Activated T-cell treated with anti-CD3 and anti-CD28 coated beads for 48 hours (primary cell): ENCODE measurements at regions not wholly inside any gene's neighbourhood (a gene's known extent, or its start where the extent isn't known, plus 50 kb on each side); places are given as distances from the start of the nearest gene placed in this dataset.
"Not testable (repeated sequence)": the region's sequence is repeated elsewhere in the genome, so short reads cannot be mapped to it uniquely, and the experiment has no call there.

ENCODE experiments used
- DNase-seq: peaks from one replicate; pipeline ENCODE4 v3.0.0-alpha.2; 2020; ENCODE audit warnings: low read depth

DNA sequence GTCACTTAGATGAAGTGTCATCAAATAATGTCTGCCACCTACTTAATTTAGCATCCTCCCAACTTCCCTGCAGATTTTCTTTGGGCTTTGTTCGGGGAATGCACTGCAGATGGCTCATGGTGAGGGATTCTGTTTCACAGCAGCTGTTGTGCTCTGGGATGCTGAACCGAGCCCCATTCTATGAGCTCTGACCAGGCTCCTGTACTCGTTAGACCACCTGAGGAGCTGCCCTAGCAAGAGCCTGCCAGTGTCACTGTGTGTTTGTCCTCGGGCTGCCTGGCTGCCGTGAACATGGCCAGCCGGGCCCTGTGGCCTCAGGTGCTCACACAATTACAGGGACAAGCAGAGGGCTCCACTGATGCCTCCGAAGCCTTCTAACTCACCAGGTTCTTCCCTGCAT, 238.8 kb upstream of the ECI2 start:
- no peak for DNase-seq

DNA sequence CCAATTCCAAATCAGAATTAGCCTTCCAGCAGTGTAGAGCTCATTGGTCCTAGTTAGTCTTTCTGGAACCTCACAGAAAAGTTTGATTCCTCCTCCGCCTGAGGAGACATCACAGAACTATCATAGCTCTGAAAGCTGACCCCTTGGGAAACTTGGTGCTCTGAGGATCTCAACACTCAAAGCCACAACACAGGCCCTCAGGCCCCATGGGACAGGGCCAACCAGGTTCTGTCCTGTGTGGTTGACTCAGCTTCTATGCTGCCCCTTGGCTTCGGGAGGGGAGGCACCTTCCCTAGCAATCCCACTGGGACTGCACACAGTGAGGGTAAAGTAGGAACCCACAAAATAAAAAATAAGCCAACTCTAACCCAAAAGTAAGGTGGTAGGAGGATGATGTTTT, 237.5 kb upstream of the ECI2 start:
- no peak for DNase-seq

DNA sequence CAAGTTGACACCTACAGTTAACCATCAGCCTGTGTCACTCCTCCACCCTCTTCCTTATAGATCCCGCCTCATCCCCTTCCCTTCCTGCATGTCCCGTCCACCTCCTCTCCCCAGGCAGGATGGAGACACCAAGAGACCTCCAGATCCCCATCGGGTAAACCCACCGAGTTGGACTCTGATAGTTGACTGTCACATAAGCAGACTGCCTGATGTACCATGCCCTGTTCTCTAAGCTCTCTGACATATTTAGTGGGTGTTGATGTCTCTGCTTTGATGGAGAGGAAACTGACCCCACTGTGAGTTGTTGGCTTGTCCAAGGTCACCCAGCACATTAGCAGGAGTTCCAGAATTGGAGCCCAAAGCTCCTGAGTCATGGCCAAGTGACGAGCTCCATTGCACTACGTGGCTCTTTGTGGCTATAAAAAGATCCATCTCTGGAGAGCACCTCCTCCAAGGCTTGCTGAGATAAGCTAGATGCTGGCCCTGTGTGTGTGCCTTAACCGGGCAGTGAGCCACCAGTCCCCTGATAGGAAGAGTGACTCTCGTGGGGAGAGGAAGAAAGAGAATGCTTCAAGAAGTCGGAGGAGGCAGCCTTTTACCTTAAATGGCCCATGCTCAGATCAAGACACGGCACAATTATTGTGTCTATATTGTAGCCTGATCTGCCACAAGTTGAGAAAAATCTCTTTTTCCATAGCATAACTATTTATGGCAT, 236.0 kb upstream of the ECI2 start:
- no peak for DNase-seq

DNA sequence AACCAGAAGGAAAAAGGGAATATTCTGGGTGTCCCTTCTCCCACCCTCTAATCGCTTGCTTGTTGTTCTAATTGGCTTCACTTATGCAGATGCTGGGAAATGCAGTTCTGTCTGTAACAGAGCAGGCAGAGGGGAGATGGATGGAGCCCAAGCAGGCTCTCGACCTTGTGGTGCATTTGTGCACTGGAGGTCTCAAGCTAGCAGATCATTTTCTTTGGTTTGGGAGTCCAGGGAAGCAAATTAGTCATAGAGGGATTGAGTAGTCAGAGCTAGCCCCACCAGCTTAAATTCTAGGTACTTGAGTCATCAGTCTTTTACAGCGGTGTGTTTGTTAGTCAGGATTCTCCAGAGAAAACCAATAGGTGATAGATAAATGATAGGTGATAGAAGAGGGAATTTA, 234.7 kb upstream of the ECI2 start:
- no peak for DNase-seq

DNA sequence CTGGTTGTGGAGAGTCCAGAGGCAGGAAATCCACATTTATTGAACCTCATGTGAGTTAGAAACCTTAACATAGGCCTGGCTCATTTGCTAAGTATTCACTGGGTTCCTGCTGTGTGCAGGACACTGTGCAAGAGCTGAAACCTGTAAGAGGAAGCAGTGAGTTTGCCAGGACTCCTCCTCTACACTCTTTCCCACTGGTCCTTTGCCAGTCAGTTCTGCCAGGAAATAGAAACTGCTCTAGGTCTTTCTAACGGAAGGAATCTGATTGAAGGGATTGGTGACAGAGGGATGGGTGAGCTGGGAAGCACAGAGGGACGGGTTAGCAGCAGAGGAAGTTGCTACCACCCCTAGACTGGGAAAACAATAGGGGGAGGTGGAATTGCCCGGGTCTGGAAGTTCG, 234.2 kb upstream of the ECI2 start:
- no peak for DNase-seq

DNA sequence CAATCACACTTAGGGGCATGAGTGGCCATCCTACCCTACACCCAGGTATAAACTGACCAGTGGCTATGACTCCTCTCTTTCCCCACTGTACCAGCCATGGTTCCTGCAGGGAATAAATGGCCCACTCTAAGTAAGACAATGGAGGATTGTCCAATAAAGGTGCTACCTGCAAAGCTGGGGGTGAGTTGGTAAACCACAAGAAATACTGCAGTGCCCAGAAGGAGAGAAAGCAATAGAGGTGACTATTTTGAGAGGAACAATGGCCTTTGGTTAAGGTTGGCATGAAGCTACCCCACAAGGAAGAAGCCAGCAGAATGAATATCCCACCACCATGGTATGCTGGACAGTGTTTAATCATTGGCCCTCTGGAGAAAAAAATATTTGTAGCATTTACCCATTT, 233.3 kb upstream of the ECI2 start:
- no peak for DNase-seq

DNA sequence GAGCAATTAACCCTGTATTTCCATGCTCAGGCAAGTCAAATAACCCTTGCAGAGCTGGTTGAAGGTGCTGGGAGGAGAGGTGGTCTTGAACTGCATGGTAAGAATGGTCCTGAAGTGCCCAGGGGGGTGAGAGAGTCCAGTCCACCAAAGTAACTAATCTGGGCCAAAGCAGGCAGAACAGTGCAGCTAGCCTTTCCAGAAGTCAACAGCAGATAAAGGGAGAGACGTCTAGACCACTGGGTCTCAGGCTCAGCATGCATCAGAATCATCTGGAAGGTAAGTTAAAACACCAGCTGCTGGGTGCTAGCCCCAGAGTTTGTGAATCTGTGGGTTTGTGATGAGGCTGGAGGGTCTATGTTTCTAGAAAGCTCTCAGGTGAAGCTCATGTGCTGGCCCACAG, 232.3 kb upstream of the ECI2 start:
- DNase-seq, result no peak

DNA sequence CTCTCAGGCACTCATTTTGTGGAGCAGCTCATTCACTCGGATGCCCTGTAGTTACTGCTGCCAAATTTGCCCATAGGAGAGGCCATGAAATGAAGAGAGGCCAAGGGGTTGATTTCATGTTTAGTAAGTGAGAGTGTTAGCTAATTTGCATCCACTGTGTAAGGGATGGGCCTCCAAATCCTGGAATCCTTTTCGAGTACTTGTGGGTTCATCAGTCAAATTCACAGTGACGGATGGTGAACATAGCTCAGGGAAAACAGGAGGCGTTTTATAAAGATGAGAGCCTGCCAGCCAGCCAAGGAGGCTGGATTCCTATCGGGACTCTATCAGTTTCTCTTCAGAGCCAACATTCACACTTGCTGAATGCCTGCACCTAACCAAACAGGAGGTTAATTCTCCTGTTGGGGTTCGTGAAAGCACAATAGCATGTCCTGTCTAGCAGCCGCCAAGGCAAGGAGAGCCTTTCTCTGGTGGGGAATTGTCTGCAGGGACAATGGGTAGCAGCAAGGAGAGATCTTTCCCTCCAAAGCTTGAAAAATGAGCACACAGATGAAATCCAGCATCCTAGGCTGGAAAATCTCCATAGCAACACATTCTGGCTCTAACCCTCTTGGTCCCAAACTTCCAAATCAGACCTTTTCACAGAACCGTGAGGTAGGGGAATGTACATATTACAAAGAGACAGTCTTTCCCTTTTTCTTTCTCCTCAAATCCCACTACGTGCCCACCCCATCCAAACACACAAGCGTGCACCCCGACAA, 231.4 kb upstream of the ECI2 start:
- DNase-seq, result no peak

DNA sequence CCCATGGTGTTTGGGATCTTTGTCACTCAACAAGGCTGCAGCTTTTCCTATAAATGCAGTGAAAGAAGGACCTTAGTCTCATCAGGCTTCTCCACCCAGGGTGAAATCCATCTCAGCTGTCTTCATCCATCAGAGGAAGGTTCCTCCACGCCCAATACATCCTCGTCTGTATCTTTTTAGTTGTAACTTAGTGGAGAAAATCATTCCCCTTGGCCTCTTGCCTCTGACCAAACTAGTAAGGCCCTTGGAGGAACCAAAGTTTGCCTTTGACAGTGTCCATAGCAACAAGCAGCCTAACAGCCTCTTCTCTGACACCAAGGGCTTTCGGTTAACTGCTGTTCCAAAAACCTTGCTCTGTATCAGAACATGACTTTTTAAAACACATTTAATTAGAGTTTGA, 230.3 kb upstream of the ECI2 start:
- no peak for DNase-seq

DNA sequence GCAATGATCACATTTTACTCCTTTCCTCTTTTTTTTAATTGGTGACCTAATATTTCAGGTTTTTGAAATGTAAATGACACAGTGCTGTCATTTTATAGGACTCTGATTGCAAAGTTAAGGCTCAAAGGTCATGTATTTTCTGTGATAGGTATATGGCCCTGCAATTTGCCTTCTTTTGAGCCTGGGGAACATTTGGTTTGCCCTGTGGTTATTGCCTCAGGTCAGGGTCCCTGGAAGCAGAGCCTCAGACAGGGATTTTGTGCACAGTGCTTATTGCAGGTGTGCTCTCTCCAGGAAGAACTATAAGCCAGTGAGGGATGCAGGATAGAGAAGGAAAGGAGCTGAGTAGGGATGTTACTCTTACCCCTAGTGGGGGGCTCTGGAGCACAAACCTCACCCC, 229.3 kb upstream of the ECI2 start:
- DNase-seq, result no peak

DNA sequence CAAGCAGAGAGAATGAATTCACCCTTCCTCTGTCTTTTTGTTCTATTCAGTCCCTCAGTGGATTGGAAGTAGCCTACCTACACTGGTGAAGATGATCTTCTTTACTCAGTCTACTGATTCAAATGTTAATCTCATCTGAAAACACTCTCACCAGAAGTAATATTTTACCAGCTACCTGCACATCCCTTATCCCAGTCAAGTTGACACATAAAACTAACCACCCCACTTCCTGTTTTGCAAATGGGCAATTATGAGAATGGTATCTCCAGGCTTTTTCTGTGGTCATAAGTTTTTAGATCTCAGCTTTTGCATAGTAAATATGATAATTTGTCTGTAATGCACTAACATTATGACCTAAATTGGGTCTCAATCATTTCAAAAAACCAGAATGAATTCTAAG, 228.8 kb upstream of the ECI2 start:
- DNase-seq, result no peak

DNA sequence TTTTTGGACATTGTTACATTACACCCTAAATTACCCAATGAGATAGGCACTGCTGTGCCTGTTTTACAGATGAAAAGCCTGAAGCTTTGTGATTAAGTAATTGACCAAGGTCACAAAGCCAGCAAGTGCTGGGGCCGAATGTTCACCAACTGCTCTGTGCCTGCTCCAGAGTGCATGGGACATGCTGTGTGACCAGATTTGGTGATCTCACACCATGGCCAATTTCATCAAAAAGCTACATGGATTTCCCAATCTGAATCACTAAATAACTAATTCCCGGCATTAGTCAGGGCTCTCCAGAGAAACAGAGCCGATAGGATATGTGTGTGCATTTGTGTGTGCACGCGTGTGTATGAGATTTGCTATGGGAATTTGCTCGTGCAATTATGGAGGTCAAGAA, 228.3 kb upstream of the ECI2 start:
- no peak for DNase-seq

DNA sequence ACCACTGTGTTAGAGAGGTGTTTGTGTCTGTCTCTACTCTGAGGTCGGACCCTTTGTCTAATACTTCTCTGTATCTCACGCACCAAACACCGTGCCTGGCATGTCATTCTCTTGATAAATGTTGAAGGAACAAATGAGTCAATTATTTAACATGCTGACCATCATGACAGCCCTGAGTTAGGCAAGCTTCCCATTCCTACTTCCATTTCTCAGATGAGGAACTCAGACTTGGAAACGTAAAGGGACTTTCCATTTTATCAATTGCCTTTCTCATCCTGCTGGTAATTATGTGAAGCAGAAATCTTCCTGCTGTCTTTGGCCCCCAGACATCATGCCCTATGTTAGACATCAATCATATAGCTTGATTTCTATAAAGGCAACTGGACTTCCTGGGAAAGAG, 227.0 kb upstream of the ECI2 start:
- no peak for DNase-seq

DNA sequence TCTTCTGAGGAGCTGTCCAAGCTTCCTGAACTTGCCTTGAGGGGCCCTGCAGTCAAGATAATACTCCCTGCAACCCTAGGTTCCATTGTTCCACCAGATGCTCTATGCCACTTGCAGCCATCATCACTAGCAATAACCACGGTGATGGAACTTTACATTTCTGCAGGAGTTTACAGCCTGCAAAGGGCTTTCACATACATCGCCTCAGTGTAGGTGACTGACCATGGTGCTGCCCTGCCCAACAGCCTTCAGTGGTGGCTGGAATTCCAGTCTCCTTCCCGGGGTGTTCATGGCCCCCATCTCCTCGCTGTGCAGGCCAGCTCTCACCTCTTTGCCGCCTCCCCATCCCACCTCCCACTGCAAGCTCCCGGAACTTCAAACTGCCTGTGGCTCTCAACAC, 225.5 kb upstream of the ECI2 start:
- DNase-seq, result no peak

DNA sequence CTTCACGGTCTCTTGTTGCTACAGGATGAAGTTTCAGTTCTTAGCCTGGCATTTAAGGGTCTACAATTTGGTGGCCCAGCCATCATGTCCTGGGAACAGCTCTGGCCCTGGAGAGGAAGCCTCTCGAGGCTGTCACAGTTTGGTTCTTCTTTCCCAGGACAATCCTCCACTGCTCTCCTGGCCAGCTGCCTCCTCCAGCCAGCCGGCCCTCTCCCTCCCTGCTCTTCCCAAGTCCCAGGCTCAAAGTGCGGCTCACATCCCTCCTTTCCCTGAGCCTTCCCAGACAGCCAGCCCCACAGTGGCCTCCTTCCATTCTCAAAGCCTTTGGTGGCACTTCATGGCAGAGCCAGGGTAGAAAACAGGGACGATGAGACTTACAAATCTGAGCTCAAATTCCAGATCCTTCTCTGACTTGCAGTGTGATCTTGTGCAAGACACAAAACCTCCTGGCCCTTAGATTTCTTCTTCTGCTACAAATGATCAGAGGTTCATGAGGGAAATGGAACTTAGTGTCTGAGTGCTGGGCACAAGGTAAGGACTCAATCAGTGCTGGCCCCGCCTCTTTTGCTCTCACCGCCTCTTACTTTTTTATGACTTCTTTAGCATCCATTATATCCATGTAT, 223.8 kb upstream of the ECI2 start:
- no peak for DNase-seq

DNA sequence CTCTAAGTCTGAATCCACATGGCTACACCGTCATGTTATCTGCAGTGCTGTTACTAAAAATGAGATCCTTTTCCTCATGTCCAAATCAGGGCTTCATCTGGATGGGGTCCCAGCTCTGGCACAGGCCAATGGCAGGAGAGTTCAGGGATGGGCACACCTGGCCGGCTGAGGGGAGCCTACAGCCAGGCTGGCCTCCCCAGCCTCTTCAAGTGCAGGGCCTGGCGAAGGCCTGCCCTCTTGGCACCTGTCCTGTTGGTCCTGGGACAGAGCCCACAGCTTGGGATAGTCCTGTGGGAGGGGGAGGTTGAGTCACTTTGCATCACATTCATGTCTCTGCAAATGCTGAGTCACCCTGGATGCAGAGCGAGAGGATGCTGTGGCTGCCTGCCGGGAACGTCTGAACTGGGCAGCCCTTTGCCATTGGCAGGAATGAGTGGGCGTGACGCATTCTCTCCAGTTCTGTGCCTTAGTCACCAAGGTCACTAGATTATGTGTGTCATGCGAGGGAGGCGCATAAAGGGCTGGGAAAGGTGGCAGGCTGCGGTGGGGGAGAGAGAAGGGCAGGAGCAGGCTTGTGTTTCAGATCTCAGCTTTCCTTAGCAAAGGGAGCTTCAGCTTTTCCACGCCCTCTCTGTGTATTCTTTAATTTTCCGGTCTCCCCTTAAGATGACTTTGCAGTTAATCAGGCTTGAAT, 223.2 kb upstream of the ECI2 start:
- DNase-seq, result peak; percentile 32

DNA sequence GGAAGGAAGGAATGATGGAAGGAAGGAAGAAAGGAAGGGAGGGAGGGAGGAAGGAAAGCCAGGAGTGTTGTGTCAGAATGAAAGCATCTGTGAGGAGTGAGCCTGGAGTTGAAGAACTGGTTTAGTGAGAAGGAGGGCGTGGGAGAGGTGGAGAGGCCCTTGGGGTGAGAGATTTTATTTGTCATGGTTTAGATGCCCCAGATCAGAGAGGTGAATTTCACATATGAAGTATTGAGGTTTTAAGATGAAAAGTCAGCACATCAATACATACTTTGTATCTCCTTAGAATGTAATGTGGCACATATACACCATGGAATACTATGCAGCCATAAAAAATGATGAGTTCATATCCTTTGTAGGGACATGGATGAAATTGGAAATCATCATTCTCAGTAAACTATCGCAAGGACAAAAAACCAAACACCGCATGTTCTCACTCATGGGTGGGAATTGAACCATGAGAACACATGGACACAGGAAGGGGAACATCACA, 222.3 kb upstream of the ECI2 start:
- not testable (repeated sequence) for DNase-seq

DNA sequence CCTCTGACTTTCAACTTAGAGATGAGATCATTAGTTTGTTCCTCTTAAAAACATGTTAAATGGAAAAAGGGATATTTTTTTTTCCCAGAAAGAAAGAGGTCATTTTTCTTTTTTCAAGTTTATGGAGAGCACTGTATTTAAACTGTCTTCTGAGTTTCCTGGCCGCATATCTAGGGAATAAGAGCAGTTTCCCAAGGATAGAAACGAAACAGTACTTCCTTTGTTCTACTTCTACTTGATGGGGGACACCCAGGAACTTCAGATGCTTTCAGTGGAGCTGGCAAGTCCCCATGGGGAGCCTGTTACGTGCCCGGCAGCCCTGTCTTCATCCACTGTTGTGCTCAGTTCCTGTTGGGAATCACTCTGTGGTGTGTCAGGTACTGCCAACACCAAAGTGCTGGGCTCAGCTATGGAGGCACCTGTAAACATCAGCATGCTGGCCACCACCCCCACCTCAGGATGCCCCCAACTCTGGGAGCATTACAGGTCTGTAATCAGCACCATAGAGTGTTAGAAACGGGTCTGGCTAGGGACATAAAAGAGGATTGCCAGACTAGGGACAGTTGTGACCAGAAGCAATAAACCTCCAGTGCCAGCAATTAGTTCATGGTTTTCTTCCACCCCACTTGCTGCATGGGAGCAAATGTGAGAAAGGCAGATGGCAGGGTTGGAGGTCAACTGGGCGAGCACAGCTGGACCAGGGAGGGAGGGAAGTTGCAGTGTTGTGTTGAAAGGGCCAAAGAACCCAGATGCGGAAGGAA, 221.7 kb upstream of the ECI2 start:
- DNase-seq, result no peak

DNA sequence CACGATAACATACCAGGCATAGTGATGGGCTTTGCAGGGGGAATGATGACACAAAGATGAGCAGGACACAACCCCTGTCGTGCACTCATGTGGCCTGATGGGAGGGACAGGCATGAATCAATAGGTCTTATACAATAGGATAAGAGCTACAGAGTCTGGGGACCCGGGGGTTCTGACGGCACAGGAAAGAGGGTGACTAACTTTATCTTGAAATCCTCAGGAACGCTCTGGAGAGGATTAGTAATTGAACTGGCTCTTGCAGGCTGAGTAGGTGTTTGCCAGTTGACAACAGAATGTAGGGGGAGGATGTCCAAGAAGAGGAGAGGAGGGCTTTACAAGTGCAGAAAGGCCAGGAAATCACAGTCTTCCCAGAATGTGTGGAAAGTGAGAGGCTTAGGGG, 219.9 kb upstream of the ECI2 start:
- DNase-seq, result no peak

DNA sequence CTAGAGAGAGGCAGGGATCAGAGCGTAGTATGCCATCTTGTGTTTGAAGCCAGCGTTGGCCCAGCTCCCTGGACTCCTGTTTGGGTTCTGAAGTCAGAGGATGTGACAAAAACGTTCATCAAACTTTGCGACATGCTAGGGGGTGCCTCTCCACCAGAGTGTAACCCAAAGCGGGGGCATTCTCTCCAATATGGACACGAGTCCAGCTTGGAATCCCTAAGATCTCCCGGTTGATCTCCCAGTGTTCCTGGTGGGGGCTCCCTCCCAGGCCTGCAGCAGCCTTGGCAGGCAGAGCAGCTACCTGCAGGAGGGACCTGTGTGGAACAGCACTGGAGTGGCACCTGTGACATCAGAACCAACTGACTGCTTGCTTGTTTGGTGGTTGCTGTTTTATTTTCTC, 218.8 kb upstream of the ECI2 start:
- DNase-seq, result no peak

DNA sequence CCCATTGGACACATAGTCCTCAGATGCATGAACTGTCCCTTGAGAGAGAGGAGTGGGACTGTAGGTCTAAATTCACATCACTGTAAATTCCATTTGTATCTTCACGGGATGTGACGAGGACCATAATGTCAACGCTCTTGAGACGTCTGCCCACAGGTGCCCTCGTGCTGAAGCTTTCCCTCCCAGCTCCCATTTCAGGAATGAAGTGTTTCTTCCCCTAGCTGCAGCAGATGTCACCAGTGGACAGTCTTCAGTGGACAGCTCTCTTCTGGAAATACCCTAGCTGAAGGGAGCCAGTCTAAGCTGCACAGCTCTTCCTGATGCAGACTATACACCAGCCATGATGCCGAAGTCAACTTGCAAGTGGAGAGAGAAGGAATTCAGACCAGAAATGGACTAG, 217.4 kb upstream of the ECI2 start:
- no peak for DNase-seq

DNA sequence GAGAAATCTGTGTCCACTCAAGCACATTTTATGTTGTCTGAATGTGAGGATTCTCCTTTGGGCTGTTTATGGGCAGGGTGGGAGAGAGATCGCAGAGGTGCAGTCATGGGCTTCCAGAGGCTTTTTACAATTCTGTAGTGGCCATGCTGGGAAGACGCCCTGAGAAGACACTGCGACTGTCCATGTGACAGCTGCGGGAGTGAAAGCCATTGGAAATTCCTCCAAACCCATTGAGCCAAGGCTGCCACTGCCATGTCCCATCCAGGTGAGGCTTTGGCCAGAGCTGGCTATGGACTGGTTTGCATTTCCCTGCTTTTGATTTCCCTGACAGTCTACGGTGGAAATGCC, 216.9 kb upstream of the ECI2 start:
- no peak for DNase-seq
